PC-9 (cell line): ENCODE measurements at regions not wholly inside any gene's neighbourhood (a gene's known extent, or its start where the extent isn't known, plus 50 kb on each side); places are given as distances from the start of the nearest gene placed in this dataset.

Experiments used
- BruUV-seq: library from RNA; stranded (reverse); fragments of 400-500 nt; replicated peaks from 2 replicates; lab custom pipeline; 2021; lab: Mats Ljungman, UMichigan
- CTCF ChIA-PET: fragments of 300-600 bp; sonication (Branson Sonifier 250); formaldehyde crosslinking; loops from one replicate; lab custom pipeline; 2022; ENCODE audit warnings: antibody characterized with exemption; lab: Charles Lee
- POLR2A ChIA-PET: fragments of 300-600 bp; sonication (Branson Sonifier 250); formaldehyde crosslinking; loops from one replicate; lab custom pipeline; 2022; ENCODE audit warnings: antibody characterized with exemption; ENCODE audit not compliant: unreplicated experiment; lab: Charles Lee
- DNase-seq, 2 experiments: peaks; one replicate each; pipeline versions ENCODE4 v3.0.0 to v3.0.0-alpha.2; 2015 to 2022; ENCODE audit warnings: mixed read lengths in 1 of 2
- H2AFZ ChIP-seq: fragments of 200-600 bp; sonication (generic); 2 replicates; pipeline ENCODE4 v1.8.1; 2017; ENCODE audit warnings: antibody characterized with exemption
- H3F3A ChIP-seq: fragments of 200-600 bp; sonication (generic); 2 replicates; pipeline ENCODE4 v1.8.1; 2017; ENCODE audit warnings: antibody characterized with exemption, mild to moderate bottlenecking, low read depth; ENCODE audit not compliant: insufficient read depth
- H3K27ac ChIP-seq: fragments of 200-600 bp; sonication (generic); 2 replicates; pipeline ENCODE4 v1.6.1; 2016; ENCODE audit warnings: mixed run types
- H3K27me3 ChIP-seq: fragments of 200-600 bp; sonication (generic); 2 replicates; pipeline ENCODE4 v1.6.1; 2016; ENCODE audit warnings: low read depth, mixed run types; ENCODE audit not compliant: insufficient read depth
- H3K36me3 ChIP-seq: fragments of 200-600 bp; sonication (generic); 2 replicates; pipeline ENCODE4 v1.6.1; 2016; ENCODE audit warnings: low read depth, mixed run types
- H3K4me1 ChIP-seq: fragments of 200-600 bp; sonication (generic); replicated peaks from 2 replicates; pipeline ENCODE4 v1.6.1; 2016; ENCODE audit warnings: mixed run types; ENCODE audit not compliant: insufficient read depth
- H3K4me2 ChIP-seq: fragments of 200-600 bp; sonication (generic); 2 replicates; pipeline ENCODE4 v1.6.1; 2017; ENCODE audit warnings: mixed run types
- H3K4me3 ChIP-seq: fragments of 200-600 bp; sonication (generic); 2 replicates; pipeline ENCODE4 v1.6.1; 2016; ENCODE audit warnings: mixed run types
- H3K79me2 ChIP-seq: fragments of 200-600 bp; sonication (generic); 2 replicates; pipeline ENCODE4 v1.6.1; 2017; ENCODE audit warnings: low read depth, mixed run types
- H3K9me2 ChIP-seq: fragments of 200-600 bp; sonication (generic); 2 replicates; pipeline ENCODE4 v1.8.1; 2017; ENCODE audit warnings: mild to moderate bottlenecking; ENCODE audit not compliant: insufficient read depth
- H3K9me3 ChIP-seq: fragments of 200-600 bp; sonication (generic); 2 replicates; pipeline ENCODE4 v1.8.1; 2016; ENCODE audit warnings: low read depth; ENCODE audit not compliant: insufficient read depth
- H4K20me1 ChIP-seq: fragments of 200-600 bp; sonication (generic); 2 replicates; pipeline ENCODE4 v1.8.1; 2017; ENCODE audit not compliant: insufficient read depth
- EZH2 ChIP-seq: fragments of 200-600 bp; sonication (generic); IDR thresholded peaks from 2 replicates; pipeline ENCODE4 v1.8.0; 2017; ENCODE audit warnings: antibody characterized with exemption, low read depth
- intact Hi-C: fragments of 100-400 bp; cut with micrococcal nuclease; formaldehyde crosslinking; loops from one replicate; pipeline ENCODE4 v1.10.0; 2022; ENCODE audit not compliant: unreplicated experiment
- TF ChIP-seq, protein P1 (sequence below): fragments of 200-600 bp; sonication (generic); conservative IDR thresholded peaks from 2 replicates; pipeline ENCODE4 v1.6.1; 2017; ENCODE audit warnings: mixed run types, antibody characterized with exemption, mild to moderate bottlenecking, moderate library complexity

DNA sequence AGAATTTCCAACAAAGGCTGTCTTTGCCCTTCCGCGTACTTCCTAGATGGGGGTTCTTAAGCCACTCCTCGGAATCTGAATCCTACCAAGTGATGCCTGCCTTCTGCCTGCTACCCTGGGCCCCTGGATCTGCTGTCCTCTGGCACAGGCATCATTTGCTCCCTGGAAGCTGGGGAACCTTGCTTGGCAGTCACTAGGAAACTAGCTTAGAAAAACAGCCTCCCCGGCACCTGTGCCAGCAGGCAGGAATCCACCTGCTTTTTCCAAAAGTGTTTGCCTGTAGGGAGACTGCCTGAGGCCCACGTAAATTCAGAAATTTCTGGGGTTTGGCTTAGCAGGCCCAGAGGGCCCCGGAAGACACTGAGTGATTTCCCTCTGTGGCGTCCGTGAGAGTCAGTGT lies 442.4 kb downstream of the TSHZ3 start:
- Histone ChIP-seq H3K36me3 (no peaks in the 10 kb centered on the region), H3K27ac (no peak overlapping the region), H3F3A (no peaks in the 10 kb centered on the region), H3K79me2 (no peaks in the 10 kb centered on the region), H3K9me3 (no peaks in the 10 kb centered on the region), H3K4me3 (no peak overlapping the region), H3K4me1 (no peaks in the 10 kb centered on the region), H3K9me2 (no peaks in the 10 kb centered on the region), H3K27me3 (peaks cover 48% of the 10 kb centered on the region), H2AFZ (no peak overlapping the region), H4K20me1 (no peaks in the 10 kb centered on the region), H3K4me2 (no peak overlapping the region)
- no peak for DNase-seq
- ChIA-PET POLR2A (no interaction called here), CTCF (no interaction called here)
- BruUV-seq, result no TSS peak
- intact Hi-C loops, result no loop called here
- TF ChIP-seq, protein P1, sequence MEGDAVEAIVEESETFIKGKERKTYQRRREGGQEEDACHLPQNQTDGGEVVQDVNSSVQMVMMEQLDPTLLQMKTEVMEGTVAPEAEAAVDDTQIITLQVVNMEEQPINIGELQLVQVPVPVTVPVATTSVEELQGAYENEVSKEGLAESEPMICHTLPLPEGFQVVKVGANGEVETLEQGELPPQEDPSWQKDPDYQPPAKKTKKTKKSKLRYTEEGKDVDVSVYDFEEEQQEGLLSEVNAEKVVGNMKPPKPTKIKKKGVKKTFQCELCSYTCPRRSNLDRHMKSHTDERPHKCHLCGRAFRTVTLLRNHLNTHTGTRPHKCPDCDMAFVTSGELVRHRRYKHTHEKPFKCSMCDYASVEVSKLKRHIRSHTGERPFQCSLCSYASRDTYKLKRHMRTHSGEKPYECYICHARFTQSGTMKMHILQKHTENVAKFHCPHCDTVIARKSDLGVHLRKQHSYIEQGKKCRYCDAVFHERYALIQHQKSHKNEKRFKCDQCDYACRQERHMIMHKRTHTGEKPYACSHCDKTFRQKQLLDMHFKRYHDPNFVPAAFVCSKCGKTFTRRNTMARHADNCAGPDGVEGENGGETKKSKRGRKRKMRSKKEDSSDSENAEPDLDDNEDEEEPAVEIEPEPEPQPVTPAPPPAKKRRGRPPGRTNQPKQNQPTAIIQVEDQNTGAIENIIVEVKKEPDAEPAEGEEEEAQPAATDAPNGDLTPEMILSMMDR, result no peak
- TF ChIP-seq EZH2, result no peak

DNA sequence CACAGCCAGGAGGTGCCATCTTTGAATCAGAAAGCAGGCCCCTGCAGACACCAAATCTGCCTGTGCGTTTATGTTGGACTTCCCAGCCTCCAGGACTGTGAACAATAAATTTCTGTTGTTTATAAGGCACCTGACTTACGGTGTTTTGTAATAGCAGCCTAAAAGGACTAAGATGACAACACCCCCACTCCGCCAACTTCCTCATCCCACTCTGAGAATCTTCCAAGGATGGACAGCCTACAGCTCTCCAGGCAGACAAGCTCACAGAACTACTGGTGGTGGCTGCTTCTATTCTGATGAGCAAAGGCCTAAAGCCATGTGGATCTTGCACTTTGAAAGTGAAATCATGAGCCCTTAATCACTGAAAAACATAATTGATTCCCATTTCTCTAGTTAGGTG lies 449.2 kb downstream of the TSHZ3 start:
- no peaks in the 10 kb centered on the region for H3K4me1 ChIP-seq
- ChIA-PET POLR2A (no interaction called here), CTCF (no interaction called here)
- no peak for DNase-seq
- H3K36me3 ChIP-seq, result no peaks in the 10 kb centered on the region
- H3K79me2 ChIP-seq, result no peaks in the 10 kb centered on the region
- H2AFZ ChIP-seq, result no peak overlapping the region
- no peak overlapping the region for H3K4me2 ChIP-seq
- no peaks in the 10 kb centered on the region for H3F3A ChIP-seq
- H3K9me3 ChIP-seq, result no peaks in the 10 kb centered on the region
- H3K4me3 ChIP-seq, result no peak overlapping the region
- H3K27ac ChIP-seq, result no peak overlapping the region
- H4K20me1 ChIP-seq, result no peaks in the 10 kb centered on the region
- peaks cover 15% of the 10 kb centered on the region; the same call in 1 of the 2 replicates for H3K27me3 ChIP-seq
- intact Hi-C loops, result no loop called here
- BruUV-seq, result no TSS peak
- H3K9me2 ChIP-seq, result no peaks in the 10 kb centered on the region
- TF ChIP-seq, protein P1, result no peak

DNA sequence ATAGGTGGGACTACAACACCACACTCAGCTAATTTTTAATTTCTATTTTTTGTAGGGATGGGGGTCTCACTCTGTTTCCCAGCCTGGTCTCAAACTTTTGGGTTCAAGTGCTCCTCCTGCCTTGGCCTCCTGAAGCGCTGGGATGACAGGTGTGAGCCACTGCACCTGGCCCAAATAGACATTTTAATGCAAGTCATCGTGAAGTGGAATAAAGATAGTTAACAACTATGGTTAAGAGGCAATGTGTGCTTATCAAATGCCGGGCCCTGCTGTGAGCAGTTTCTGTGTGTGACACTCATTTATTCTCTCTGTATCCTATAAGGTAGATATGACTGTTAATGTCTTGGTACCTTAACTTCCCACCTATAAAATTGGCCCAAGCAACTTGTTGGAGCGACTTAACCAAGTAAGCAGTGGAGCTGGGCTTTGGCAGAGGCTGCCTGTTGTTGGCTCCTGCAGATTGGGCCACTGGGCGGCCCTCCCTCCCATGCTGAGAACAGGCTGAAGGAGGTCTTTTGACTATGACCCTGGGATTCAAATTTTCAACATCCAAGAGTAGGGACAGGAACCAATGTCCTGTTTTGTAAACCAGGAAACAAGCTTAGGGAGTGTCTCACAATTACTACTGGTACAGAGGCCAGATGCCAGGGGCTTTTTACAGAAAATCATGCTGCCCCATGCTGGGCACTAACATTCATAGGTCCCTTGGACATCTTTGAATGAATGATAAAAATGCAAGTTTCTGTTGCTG lies 450.7 kb downstream of the TSHZ3 start:
- no TSS peak for BruUV-seq
- peaks cover 15% of the 10 kb centered on the region; the same call in 1 of the 2 replicates for H3K27me3 ChIP-seq
- TF ChIP-seq, protein P1, result no peak
- TF ChIP-seq EZH2, result no peak
- CTCF ChIA-PET, result no interaction called here
- H3K4me1 ChIP-seq, result no peaks in the 10 kb centered on the region
- H3K79me2 ChIP-seq, result no peaks in the 10 kb centered on the region
- no peaks in the 10 kb centered on the region for H3K36me3 ChIP-seq
- no peak overlapping the region for H2AFZ ChIP-seq
- no peak overlapping the region for H3K4me2 ChIP-seq
- H3K9me3 ChIP-seq, result no peaks in the 10 kb centered on the region
- no peaks in the 10 kb centered on the region for H4K20me1 ChIP-seq
- intact Hi-C loops, result no loop called here
- no peak overlapping the region for H3K4me3 ChIP-seq
- no peak for DNase-seq
- no peaks in the 10 kb centered on the region for H3F3A ChIP-seq
- H3K9me2 ChIP-seq, result no peaks in the 10 kb centered on the region
- POLR2A ChIA-PET, result no interaction called here
- no peak overlapping the region for H3K27ac ChIP-seq
